ENCODE measurements at regions not wholly inside any gene's neighbourhood (a gene's known extent, or its start where the extent isn't known, plus 50 kb on each side); places are given as distances from the start of the nearest gene placed in this dataset.
"Not testable (repeated sequence)": the region's sequence is repeated elsewhere in the genome, so short reads cannot be mapped to it uniquely, and the experiment has no call there.

DNA sequence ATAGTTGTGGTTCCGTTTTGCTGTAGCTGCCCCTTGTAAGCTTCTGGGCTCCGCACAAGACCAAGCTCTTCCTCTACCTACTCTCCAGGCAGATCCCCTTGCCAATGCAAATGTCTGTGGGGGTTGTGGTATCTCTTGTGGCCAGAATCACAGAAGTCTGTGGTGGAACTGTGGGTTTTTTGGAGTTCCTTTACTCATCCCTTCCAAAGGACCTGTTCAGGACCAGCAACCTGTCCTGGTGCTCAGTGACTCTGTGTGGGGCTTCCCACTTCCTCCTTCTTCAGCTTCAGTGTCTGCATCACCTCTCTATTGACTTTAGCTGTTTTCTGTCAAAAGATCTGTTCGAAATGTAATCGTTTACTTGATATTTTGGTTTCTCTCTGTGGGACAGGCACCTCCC, 441.3 kb upstream of the ADAMTSL1 start:
- DNase-seq (ENCODE audit: low read depth in 2 of 2), result no peak

DNA sequence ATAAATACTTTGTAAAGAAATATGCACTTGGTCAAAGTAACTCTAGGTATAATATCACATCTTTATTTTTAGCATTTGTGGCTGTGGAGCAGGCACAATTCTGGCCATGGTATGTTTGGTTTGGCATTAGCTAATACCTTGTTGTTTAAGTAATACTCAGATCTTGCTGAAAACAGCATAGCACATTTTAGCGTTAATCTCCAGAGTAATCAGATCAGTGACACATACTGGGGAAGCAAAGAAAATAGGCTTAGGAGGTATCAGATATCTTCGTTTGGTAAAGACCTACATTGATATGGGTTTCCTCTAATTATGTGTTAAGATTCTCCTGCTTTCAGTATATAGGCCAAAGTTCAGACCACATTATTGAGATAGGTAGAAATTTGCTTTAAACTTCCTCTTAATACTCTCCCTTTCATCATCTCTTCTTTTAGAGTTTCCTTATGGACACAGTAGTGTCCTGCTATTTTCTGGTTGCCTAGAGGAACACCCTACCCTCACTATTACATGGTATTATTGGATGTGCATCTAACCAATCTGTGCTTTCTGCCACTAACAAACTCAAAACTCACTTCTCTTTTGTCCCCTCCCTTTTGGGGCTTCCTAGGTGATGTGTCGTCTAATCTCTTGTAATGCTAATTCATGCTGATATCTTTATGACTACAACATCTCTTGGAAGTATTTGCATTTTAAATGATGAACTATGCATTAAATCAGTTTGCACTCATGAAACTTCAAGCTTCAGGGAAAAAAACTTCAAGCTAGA, 437.3 kb upstream of the ADAMTSL1 start:
- DNase-seq (ENCODE audit: low read depth in 2 of 2), result no peak

DNA sequence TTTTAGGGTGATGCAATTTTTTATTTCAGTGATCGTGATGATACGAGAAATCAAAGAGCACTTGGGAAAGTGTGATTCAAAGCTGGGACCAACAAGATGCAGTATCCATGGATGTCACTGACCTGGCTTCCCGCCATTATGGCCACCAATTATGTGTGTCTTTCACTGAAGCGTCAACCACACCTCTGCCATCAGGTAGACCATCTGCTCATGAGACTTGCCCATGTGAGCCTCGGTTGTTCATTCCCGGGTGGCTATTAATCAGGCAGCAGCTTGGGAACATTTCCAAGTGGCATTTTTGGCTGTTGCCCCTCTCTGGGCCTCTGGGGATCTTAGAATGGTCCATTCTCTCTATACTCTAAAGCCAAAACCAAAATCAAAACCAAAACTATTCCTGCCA, 436.0 kb upstream of the ADAMTSL1 start:
- DNase-seq (ENCODE audit: low read depth in 2 of 2), result no peak

DNA sequence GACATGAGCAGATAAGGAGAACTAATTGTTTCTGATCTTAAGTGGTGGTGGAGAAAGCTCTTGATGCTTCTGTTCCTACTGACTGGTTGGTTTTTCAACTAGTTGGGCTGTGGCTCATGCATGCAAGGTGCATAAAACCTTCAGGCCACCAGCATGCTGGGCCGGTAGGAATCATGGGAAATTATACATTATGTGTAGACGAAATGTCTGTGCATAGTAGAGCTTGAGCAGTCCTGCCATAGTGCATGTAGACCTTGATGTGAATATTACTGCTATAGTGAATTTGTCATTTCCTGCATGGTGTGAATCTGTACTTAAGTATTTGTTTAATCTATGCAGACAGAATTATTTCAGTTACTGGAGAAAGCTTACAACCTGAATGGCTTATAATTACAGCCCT, 433.6 kb upstream of the ADAMTSL1 start:
- no peak for DNase-seq (ENCODE audit: low read depth in 2 of 2)

DNA sequence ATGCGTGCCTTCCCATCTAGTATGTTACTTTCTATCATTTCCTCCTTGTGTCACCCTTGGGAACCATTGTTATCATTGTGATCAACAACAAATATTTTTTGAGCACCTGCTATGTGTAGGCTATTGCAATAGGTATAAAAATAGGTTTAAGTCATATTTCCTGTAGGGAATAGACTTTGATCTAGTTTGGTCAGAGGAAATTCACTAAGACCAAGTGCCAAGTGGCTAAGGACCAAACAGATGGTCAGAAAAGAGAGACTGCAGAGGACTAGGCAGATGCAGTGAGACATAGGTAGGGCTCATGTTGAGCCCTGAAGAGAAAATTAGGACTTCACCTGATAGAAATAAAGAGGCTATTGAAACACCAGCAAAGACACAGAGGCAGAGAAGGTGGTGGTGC, 430.0 kb upstream of the ADAMTSL1 start:
- DNase-seq (ENCODE audit: low read depth in 2 of 2), result no peak

DNA sequence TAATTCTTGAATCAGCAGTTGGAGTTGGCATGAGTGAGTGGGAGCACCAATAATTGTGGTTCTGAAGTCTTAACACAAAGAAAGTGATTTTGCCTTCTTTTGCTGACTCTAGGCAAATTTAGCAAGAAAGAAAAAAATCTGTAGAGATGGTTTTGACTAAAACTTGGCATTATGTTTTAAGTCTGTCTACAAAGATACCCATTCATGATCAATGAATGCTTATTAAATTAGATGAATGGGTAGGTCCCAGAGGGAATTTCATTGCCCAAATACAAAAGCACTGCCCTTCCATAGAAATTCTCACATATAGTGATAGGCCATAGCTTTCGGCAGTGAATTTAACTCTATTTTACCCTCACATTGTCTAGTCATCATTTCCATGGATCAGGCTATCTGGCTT, 428.6 kb upstream of the ADAMTSL1 start:
- no peak for DNase-seq (ENCODE audit: low read depth in 2 of 2)

DNA sequence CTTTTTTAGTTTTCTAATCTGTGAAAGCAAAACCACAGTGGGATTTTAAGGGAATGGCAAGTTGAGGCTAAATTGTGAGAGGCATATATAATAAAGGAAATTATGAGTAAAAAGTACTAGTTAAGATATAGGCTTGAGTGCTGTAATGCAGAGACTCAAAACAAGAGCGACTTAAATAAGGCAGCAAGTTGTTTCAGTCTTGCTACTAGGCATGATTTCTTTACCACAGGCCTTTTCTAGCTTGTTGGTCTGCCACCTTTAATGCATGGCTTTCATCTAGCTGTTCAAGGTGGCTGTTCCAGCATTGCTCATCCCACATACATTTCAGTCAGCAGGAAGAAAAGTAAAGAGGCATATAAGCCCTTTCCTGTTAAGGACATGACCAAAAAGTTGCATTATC, 427.9 kb upstream of the ADAMTSL1 start:
- no peak for DNase-seq (ENCODE audit: low read depth in 2 of 2)

DNA sequence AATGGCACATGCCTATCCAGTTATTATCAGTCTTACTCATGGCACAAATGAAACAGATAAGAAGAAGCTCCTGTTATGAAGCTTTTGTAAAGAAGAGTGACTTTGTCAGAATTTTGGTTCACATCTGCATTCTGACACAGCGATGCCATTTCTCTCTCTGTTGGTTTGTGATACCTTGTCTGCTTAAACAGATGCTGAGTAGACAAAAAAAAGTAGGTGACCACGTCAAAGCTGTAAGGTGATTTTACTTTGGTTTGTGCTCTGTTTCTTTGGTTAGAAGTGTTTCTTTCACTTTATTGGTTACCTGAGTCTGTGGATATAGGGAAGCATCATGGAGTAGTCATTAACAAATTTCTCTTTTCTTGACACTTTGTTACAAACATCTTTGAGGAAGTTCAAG, 422.3 kb upstream of the ADAMTSL1 start:
- no peak for DNase-seq (ENCODE audit: low read depth in 2 of 2)

DNA sequence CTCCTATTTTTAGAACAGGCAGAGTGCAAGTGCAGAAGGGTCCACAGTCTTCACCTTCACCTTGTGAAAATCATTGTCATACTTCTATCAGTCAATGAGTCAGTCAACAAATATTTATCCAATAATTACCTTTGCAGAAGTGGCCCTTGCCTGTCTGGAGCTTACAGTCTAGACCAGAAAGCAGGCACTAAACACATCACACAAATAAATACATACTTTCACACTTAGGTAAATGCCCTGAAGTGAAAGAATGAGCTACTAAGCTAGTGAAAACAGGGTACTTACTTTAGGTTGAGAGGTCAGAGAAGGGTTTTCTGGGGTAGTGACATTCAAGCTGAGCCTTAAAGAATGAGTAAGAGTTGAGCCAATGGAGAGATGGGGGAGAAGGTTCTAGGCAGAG, 421.9 kb upstream of the ADAMTSL1 start:
- DNase-seq (ENCODE audit: low read depth in 2 of 2), result no peak

DNA sequence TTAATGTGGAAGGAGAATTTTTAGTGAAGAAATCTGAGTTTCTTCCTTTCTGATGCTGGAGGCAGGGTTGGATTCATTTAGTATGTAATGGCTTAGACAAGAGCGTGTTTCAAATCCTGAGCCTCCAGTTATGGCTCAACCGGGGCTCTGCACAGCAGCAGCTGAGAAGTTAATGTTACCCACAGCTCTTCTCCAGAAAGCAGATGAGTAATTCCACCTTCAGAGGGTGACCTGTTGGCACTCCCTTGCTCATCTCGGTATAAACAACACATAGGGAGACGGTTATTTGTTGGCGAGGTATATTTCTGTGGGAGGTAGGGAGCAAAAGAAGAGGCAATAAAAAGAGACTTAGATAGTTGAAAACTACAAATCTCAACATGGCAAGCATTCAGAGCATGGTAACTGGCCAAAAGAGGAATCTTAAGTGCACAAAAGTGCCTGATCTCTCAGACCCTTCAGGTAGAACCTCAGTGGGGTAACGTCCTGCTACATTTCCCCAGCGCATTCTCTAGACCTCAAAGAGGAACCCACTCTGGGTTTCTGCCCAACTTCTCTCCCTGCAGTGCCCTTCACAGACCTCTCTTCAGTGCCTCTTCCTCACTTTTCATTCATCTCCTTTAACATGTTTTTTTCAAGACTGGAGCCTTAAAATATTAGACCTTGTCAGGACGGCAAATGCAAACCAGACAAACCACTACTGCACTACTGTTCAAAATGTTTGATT, 417.5 kb upstream of the ADAMTSL1 start:
- DNase-seq (ENCODE audit: low read depth in 2 of 2), result no peak

DNA sequence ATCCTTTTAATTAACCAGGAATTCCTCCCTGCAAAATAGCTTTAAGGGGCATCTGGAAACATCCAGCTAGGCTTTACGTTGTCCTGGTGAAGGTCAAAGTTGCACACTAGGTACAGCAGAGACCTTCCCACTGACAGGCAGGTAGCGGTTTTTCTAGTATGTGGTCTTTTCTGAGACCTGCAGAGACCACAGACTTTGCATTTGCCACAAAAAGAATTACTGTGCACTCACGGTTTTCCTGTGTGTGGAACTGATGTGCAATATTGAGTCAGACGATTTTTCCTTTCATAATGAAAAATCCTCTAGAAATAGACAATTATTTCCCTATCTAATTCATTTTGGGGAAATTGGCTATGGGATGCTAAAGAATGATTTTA, 417.0 kb upstream of the ADAMTSL1 start:
- DNase-seq (ENCODE audit: low read depth in 2 of 2), result no peak

DNA sequence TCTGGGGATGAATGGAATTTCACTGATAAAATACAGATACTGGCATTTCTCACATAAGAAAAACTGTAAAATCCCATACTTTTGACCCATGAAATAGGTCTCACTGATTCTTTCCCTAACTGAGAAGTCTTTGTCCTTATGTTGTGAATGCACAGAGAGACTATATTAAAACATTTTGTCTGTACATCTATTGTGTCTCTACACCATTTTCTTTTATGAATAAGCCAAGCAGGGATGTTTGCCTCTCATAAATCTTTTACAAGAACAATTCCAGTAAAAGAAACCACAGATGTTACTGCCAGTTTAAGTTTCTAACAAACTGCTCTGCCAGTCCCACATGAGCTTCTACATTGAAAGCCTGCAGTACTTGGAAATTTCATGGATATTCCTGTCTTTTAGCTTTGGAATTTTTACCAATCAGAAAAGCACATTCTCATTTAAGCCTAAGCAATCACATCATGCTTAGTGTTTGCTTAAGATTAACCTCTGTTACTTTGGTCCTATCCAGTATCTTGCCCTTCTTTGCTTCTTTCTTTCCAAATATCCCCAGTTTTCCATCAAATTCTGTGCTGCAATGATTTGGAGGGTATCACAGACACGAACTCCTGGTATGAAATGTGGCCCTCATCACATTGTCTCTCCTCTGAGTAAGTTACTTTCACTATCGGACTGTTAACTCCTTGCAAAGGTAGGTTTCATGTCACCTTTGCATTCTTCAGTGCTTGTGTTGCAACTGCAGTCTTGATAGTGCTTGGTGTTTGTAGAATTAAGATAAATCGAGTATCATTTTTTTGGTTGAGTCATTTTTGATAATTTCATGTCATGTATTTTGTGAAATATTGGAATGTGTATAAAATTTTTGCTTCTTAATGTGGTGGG, 415.1 kb upstream of the ADAMTSL1 start:
- DNase-seq (ENCODE audit: low read depth in 2 of 2), result no peak

DNA sequence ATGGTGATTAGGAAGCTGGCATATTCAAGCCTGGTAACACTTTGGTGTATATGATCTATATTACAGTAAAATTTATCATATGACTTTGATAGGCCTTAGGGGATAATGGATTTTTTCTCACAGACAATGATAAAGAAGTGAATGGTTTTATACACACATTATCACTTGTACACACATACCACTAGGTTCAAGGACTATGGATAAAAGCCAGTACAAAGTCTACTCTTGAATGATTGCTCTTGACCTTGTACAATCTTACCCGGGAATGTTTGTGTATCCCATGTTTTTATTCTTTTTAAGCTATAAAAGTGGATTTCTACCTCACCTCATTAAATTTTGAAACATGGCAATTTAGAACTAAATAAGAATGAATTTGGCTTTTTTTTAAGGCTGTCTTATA, 414.5 kb upstream of the ADAMTSL1 start:
- DNase-seq (ENCODE audit: low read depth in 2 of 2), result no peak

DNA sequence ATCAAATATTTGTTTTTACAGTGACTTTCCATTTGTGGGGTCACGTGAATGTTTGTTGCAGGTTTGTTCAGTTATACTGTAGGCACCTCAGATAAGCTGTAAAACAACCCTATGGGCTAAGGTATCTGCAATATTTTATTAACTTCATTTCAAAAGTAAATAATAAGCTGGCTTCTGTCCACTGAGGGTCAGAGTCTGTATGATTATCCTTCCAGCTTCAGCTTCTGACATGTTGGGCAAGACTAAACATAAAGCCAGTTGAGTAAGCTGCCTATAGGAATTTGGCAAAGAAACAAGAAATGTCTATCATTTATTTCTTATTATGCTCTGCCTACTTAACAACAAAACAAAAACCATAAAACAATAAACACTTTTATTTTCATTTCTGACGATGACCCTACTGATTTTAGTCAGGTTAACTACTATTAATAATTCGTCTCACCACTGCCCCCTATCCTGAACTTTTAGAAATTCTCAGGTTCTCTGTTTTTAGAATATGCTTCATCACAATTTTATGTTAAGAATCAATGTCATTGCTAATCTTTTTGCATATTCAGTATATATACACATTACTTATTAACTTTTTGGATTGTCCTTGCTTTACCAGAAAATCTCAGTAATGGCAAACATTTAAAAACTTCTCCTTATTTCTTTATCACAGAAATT, 413.6 kb upstream of the ADAMTSL1 start:
- DNase-seq (ENCODE audit: low read depth in 2 of 2), result no peak

DNA sequence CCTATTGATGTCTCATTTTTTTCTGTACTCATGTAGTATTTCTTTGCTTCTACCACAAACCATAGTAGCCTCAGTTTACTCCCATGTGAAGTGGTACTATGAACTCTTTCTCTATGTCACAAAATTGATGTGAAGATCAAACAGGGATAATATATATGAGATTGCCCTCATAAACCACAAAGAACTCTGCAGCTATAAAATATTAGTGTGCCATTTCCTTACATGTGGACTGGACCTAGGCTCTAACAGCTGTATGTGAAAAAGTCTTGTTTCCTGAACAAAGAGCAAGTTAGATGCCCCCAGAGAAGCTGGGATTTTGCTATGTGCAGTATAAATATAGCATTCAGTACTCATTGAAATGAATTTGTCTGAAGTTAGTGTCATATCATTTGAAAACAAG, 412.6 kb upstream of the ADAMTSL1 start:
- DNase-seq (ENCODE audit: low read depth in 2 of 2), result no peak

DNA sequence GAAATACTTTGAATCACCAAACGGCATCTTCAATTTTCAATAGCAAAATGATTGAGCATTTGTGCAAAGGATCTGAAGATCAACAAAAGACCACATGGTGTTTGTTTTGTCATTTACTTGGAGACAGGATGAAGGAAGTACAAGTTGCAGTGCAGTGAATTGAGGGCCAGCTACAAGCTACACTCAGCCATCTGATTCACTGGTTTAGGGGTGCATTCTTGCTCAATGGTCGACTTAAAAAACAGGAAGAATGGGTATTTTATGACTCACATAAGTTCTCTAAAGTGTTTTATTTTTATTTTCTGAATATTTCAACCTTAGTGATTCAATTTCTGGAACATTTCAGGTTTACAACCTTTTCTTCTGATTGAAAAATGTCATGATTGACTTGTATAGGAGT, 412.1 kb upstream of the ADAMTSL1 start:
- no peak for DNase-seq (ENCODE audit: low read depth in 2 of 2)

DNA sequence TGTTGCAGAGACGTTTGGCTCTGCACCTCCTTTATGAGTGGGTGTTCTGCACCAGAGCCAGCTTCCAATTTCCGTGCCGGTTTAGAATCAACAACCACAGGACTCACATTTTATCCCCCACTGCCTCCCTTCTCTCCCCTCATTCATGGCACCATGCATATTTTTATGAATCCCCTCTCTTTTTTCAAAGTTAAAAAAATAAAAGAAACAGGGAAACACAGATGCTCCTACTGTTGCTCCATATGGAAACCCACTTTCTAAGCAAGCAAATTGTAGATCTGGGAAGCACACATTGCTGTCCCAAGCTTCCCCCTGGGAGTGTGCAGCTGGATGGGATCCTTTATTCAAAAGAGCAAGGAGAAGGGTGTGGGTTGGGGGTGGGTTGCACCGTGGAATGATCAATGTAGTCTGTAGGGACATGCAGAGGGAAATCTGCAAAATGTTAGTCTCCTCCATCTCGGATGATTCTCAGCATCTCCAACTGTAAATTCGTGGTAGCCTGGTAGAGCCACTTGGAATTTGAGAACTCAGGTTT, 410.0 kb upstream of the ADAMTSL1 start:
- DNase-seq (ENCODE audit: low read depth in 2 of 2), result no peak

DNA sequence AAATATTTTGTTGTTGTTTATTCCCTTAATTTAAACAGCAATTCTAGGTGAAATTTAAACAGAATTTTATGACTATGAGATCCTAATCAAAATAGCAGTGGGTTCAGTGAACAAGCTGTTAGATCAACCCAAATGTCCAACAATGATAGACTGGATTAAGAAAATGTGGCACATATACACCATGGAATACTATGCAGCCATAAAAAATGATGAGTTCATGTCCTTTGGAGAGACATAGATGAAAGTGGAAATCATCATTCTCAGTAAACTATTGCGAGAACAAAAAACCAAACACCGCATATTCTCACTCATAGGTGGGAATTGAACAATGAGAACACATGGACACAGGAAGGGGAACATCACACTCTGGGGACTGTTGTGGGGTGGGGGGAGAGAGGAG, 407.3 kb upstream of the ADAMTSL1 start:
- DNase-seq (ENCODE audit: low read depth in 2 of 2), result not testable (repeated sequence)

DNA sequence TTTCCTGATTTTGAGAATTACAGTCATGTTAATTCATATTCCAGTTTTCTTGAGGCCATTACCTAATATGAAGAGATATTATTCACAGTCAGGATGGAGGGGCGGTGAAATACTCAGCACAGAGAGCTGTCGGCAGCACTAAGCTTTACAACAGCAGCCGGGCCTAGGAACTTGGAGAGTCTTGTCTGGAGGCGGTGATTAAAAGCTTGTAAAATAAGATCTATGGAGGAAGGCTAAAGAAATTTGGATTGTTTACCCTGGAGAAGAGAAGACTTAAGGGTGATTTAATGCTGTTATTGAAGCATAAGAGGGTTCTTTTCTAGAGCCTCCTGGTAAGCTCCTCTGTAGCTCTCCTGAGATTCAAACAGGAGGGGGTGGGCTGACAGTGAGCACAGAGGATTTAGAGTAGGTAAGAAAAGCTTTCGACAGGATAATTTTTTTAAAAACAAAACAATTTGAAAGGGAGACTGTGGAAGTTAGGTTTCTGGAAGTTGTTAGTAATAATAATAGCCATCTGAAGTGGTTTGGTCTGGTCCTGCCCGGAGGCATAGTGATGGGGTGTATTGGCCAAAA, 406.3 kb upstream of the ADAMTSL1 start:
- DNase-seq (ENCODE audit: low read depth in 2 of 2), result no peak

DNA sequence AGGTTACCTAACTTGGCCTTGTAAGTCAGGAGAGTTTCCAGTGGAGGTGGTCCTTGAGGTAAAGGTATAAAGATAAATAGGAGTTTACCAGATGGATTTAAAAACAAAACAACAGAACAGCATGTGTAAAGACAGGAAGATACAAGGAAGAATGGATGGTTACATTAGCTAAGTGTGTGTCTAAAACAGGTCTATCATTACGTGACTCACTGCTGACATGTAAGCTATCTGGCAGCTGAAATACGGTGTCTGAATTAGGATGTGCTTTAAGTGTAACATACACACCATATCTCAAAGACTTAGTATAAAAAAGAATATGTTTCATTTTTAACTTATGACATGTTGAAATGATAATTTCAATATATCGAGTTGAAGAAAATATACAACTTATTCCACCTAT, 405.1 kb upstream of the ADAMTSL1 start:
- DNase-seq (ENCODE audit: low read depth in 2 of 2), result no peak

DNA sequence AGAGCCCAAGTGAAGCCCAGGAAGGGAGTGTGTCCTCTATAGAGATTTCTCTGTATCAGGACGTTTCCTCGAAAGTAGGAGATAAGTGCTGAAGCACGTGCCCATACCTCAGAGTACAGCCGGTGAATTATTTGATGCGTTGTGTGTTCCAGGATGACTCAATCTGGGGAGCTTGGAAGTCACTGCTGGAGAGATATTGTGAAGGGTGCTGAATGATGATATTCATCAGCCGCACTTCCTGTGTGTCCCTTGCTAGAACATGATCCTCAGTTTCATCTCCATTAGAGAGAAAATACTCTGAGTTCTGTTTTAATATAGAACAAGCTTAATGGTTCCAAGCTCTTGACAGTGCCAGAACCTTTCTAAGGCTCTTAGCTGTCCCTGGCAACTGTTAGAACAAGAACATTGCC, 402.3 kb upstream of the ADAMTSL1 start:
- no peak for DNase-seq (ENCODE audit: low read depth in 2 of 2)
